H54 (cell line): ENCODE measurements at regions not wholly inside any gene's neighbourhood (a gene's known extent, or its start where the extent isn't known, plus 50 kb on each side); places are given as distances from the start of the nearest gene placed in this dataset.
"Not testable (repeated sequence)": the region's sequence is repeated elsewhere in the genome, so short reads cannot be mapped to it uniquely, and the experiment has no call there.

ENCODE experiments used
- DNase-seq: peaks from one replicate; pipeline ENCODE4 v3.0.0; 2011; ENCODE audit warnings: low spot score, mixed read lengths; ENCODE audit not compliant: insufficient read length
- FAIRE-seq: peaks from 3 replicates; lab custom pipeline; 2011; peaks lifted over from hg19 to GRCh38; lab: Jason Lieb, UNC
- POLR2A ChIP-seq: IDR thresholded peaks from 2 replicates; pipeline ENCODE4 v1.6.1; 2011; ENCODE audit warnings: low read depth, mild to moderate bottlenecking, low read length

GRCh38 chr9:13823026-13823425 lies 490.9 kb downstream of the NFIB start:
- DNase-seq = no peak
- TF ChIP-seq POLR2A = no peak

GRCh38 chr9:13817754-13818278 lies 496.1 kb downstream of the NFIB start:
- no peak for DNase-seq
- TF ChIP-seq POLR2A = no peak
- no peak for FAIRE-seq

More at GRCh38 chr9:13823026-13823425, 490.9 kb downstream of the NFIB start:
- FAIRE-seq = no peak

- no peak for TF ChIP-seq POLR2A
- no peak for FAIRE-seq
- no peak for DNase-seq
Measured at GRCh38 chr9:13816837-13817236, 497.1 kb downstream of the NFIB start.

GRCh38 chr9:13814647-13815400 lies 499.1 kb downstream of the NFIB start:
- DNase-seq (no peak), FAIRE-seq (no peak)
- no peak for TF ChIP-seq POLR2A

- FAIRE-seq (no peak), DNase-seq (no peak)
- no peak for TF ChIP-seq POLR2A
Measured at GRCh38 chr9:13811876-13812275, 502.1 kb downstream of the NFIB start.

- TF ChIP-seq POLR2A = no peak
- no peak for FAIRE-seq
- DNase-seq = no peak
Measured at GRCh38 chr9:13810510-13810909, 503.4 kb downstream of the NFIB start.

GRCh38 chr9:13809401-13809800 lies 504.5 kb downstream of the NFIB start:
- TF ChIP-seq POLR2A = no peak
- no peak for FAIRE-seq
- DNase-seq = no peak

- FAIRE-seq (no peak), DNase-seq (no peak)
- no peak for TF ChIP-seq POLR2A
Measured at GRCh38 chr9:13807118-13807517, 506.8 kb downstream of the NFIB start.

- no peak for DNase-seq
- TF ChIP-seq POLR2A = no peak
- no peak for FAIRE-seq
Measured at GRCh38 chr9:13806714-13807113, 507.2 kb downstream of the NFIB start.

- no peak for FAIRE-seq
- no peak for DNase-seq
- no peak for TF ChIP-seq POLR2A
Measured at GRCh38 chr9:13805546-13805945, 508.4 kb downstream of the NFIB start.

- DNase-seq (no peak), FAIRE-seq (peak; percentile 55)
- no peak for TF ChIP-seq POLR2A
Measured at GRCh38 chr9:13804532-13804931, 509.4 kb downstream of the NFIB start.

- no peak for FAIRE-seq
- no peak for TF ChIP-seq POLR2A
- DNase-seq = no peak
Measured at GRCh38 chr9:13800776-13801175, 513.2 kb downstream of the NFIB start.

GRCh38 chr9:13797701-13798100 lies 516.2 kb downstream of the NFIB start:
- DNase-seq, FAIRE-seq: not testable (repeated sequence)

- FAIRE-seq = no peak
- DNase-seq = no peak
- TF ChIP-seq POLR2A = no peak
Measured at GRCh38 chr9:13791816-13792215, 512.3 kb upstream of the MPDZ start.

- FAIRE-seq (no peak), DNase-seq (no peak)
- no peak for TF ChIP-seq POLR2A
Measured at GRCh38 chr9:13790055-13790454, 510.6 kb upstream of the MPDZ start.

- no peak for FAIRE-seq
- DNase-seq = no peak
- TF ChIP-seq POLR2A = no peak
Measured at GRCh38 chr9:13787234-13787833, 507.8 kb upstream of the MPDZ start.
